Urothelium cell line (cell line): ENCODE measurements at regions not wholly inside any gene's neighbourhood (a gene's known extent, or its start where the extent isn't known, plus 50 kb on each side); places are given as distances from the start of the nearest gene placed in this dataset.
"Not testable (repeated sequence)": the region's sequence is repeated elsewhere in the genome, so short reads cannot be mapped to it uniquely, and the experiment has no call there.

Experiments used
- DNase-seq: peaks from one replicate; pipeline ENCODE4 v3.0.0; 2011; ENCODE audit warnings: low spot score, mixed read lengths
- FAIRE-seq: peaks from 2 replicates; lab custom pipeline; 2011; peaks lifted over from hg19 to GRCh38; lab: Jason Lieb, UNC

- no peak for FAIRE-seq
- no peak for DNase-seq
These were observed 115.9 kb upstream of the PCDH20 start for GRCh38 chr13:61531383-61532065.

GRCh38 chr13:61519214-61519613, 103.6 kb upstream of the PCDH20 start:
- FAIRE-seq, DNase-seq: not testable (repeated sequence)

- DNase-seq (no peak), FAIRE-seq (no peak)
These were observed 93.3 kb upstream of the PCDH20 start for GRCh38 chr13:61508936-61509335.

GRCh38 chr13:61500176-61500575, 84.5 kb upstream of the PCDH20 start:
- DNase-seq (no peak), FAIRE-seq (no peak)

- FAIRE-seq, result no peak
- no peak for DNase-seq
These were observed 80.0 kb upstream of the PCDH20 start for GRCh38 chr13:61495648-61496047.

GRCh38 chr13:61493556-61493955, 77.9 kb upstream of the PCDH20 start:
- DNase-seq, FAIRE-seq: not testable (repeated sequence)

- FAIRE-seq (no peak), DNase-seq (no peak)
These were observed 70.8 kb upstream of the PCDH20 start for GRCh38 chr13:61486496-61486895.

- no peak for FAIRE-seq
- no peak for DNase-seq
These were observed 69.6 kb upstream of the PCDH20 start for GRCh38 chr13:61485128-61485765.

- DNase-seq, result no peak
- no peak for FAIRE-seq
These were observed 62.0 kb upstream of the PCDH20 start for GRCh38 chr13:61477619-61478018.

GRCh38 chr13:61470786-61471185, 55.1 kb upstream of the PCDH20 start:
- DNase-seq, result no peak
- FAIRE-seq, result no peak

- no peak for FAIRE-seq
- no peak for DNase-seq
These were observed 50.6 kb upstream of the PCDH20 start for GRCh38 chr13:61466280-61466679.
